ENCODE measurements at regions not wholly inside any gene's neighbourhood (a gene's known extent, or its start where the extent isn't known, plus 50 kb on each side); places are given as distances from the start of the nearest gene placed in this dataset.

DNA sequence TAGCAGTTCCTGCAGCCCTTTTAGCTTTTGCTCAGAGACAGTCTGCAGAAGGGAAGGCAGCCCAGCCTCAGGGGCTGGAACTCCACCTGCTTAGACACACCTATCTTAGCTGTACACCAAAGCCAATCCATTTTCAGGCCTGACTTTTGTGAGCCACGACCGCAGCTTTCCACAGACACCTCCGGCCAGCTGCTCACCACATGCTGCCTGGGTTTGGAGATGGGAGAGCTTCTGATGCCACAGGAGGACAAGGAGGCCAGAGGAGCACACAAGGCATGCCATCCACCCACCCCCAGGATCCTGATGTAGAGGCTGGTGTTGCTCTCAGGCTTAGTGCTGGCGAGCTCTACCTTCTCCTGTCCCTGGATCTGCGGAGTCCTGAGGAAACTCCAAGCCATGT lies 141.8 kb upstream of the NALF2 start:
- DNase-seq: no peak

GRCh38 chrX:69361311-69361845 lies 142.7 kb upstream of the NALF2 start:
- no peak for DNase-seq

DNA sequence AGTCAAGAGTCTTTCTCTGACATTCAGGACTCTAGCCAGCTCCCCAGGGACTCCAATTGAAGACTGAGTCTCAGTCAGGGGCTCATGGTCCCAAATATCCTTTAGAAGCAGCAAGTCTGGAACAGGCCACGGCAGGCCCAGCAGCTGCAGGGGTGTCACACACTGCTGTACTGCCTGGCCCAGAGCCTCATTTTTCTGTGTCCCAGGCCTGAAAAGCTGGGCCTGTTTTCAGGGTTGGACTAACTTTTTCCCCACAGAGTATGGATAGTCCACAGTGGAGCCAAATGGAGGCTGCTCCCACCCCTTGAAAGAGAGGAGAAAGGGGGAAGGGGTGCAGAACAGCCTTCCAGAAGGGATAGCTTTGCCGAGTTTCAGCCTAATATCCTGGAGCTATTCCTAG lies 146.8 kb upstream of the NALF2 start:
- DNase-seq: no peak

- DNase-seq: no peak
These were observed 159.6 kb upstream of the PJA1 start for GRCh38 chrX:69324851-69325250.

- no peak for DNase-seq
These were observed 158.8 kb upstream of the PJA1 start for GRCh38 chrX:69323786-69324720.

GRCh38 chrX:69321789-69322188 lies 156.5 kb upstream of the PJA1 start:
- DNase-seq: no peak

- DNase-seq: no peak
These were observed 155.9 kb upstream of the PJA1 start for GRCh38 chrX:69321006-69321655.

DNA sequence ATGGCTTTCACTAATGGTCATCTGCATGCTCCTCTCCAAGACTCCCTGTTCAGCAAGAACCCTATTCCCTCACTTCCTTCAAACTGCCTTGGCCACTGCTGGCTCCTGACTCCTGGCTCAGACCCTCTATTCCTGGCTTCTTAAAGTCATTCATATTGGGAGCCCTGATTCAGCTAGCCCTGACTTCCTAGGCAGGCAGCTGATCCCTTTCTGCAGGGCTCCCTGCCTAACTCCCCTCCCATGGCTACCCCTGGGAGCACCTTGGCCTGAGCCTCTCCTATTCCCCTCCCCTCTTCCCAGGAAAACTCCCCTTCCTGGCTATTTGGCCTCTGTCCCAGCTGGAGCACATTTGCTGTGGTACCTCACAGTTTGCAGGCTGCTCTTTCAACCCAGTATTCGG lies 154.9 kb upstream of the PJA1 start:
- DNase-seq: no peak

DNA sequence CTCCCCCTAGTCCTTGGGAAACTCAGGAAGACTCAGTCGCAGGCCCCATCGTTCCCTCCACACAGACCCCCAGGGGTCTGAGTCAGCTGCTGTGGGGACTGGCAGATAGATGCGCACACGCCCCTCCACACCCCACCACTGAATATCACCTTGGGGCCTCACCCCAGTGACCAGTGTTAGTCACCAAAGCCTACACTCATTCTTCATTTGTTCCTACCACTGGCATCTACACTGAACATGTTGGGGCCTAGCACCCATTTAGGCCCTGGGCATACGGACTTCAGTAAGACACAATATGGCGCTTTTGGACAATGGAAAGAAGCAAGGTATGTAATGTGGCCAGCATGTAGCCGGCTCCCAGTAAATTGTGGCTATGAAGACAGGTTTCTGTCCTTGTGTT lies 154.1 kb upstream of the PJA1 start:
- DNase-seq: no peak

DNA sequence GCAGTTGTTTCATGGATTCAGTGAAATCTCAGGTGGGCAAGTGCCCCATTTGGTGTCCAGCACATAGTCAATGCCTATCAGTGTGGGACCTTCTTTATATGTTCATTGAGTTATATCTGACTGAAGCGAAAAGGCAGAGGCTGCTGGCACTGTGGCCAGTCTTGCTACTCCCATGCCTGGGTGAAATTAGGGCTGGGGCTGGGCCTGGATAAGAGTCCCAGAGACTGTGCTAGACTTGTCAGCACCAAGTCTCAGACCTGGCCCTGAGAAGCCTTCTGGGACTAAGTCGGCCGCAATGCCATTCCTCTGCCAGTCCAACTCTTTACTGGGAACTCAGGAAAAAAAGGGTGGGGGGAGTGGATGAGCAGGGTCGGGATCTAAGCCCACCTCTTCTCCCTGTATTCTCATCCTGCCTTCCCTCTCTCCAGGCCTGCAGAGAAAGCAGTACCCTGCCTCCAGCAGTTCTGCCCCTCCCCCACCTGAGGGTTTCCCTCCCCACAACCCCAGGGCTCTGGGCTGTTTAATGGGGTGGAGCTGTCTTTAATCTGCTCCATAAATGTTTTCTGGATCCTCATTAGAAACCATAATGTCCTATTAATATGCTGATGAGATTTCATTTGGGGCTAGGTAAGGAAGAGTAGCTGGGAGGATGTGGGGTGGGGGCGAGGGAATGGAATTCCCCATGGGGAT lies 153.5 kb upstream of the PJA1 start:
- DNase-seq: no peak

GRCh38 chrX:69317721-69318120 lies 152.5 kb upstream of the PJA1 start:
- no peak for DNase-seq

GRCh38 chrX:69314436-69315348 lies 149.4 kb upstream of the PJA1 start:
- no peak for DNase-seq

GRCh38 chrX:69313617-69314290 lies 148.5 kb upstream of the PJA1 start:
- DNase-seq: no peak

- DNase-seq: no peak
These were observed 146.8 kb upstream of the PJA1 start for GRCh38 chrX:69311936-69312670.

DNA sequence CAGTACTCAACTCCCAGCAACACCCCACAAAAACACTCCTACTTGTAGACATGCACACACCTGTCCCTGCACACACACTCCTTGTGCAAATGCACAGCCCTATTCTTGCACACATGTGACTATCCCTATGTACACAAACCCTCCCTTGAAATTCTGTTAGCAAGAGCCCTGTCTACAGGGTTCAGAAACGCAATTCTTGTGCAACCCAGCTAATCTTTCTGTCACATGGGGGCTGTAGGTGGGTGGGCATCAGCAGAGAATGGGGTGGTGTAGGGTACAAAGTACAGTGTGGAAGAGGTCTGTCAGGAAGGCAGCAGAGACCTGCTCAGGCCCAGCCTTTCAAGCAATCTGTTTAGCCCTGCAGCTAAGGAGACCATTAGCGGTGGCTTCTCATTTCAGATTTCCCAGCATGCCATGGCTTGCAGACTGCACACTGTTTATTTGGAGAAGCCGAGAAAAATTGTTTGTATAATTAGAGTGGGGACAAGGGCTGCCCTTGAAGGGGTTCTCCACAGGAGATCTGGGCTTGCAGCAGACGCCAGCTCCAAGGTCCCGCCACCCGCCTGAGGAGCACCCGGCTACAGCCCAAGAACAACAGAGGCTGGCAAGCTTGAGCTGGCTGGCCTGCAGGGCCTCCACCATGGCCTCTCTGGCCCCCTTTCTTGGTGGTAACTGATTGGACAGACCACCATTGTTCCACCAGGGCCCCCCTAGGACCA lies 144.0 kb upstream of the PJA1 start:
- no peak for DNase-seq

- DNase-seq: no peak
These were observed 142.5 kb upstream of the PJA1 start for GRCh38 chrX:69307756-69308155.

GRCh38 chrX:69307029-69307428 lies 141.8 kb upstream of the PJA1 start:
- no peak for DNase-seq

DNA sequence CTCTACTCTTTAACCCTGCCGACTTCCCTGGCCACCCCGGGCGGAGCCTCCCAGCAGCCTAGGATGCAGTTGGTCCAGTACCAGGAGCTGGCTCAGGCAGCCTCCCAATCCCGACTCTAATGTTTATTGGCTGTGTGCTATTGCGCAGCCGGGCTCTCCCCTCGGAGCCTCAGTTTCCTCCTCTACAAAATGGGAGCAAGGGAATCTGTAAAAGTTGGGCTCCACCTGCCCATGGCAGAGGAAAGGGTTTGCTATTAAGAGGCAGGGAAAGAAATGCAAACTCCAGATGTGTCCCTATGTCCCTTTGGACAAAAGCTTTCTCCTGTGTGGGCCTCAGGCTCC lies 140.8 kb upstream of the PJA1 start:
- no peak for DNase-seq

DNA sequence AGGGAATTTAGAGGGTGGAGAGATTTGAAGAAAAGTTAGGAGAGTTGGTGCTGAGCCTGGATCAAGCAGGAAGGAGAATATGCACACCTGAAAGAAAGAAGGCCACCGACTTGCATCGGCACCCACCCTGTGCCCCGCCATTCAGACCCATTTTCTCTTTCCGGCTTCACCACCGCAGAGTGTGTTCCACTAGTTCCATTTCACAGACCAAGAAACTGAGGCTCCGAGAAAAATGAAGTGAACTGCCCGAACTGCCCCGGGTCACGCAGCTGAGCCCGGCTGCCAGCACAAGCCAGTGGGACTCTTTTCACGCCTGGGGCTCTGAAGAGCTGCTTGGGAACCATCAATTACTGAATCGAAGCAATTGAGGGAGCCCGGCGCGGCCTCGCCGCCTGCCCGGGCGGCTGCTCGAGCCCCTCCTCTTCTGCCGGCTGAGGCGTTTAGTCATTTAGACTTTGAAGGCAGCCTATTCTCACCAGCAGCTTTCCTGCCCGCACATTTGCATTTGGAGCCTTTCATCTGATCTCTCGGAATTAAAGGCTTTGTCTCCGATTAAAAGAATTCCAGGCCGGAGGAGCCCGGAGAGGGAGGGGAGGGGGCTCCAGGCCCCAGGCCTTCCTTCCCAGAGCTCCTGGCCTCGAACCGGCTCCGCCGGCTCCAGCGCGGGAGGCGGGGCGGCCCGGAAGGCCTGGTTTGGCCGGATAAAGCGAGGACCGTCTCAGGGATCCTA lies 140.2 kb upstream of the PJA1 start:
- no peak for DNase-seq

DNA sequence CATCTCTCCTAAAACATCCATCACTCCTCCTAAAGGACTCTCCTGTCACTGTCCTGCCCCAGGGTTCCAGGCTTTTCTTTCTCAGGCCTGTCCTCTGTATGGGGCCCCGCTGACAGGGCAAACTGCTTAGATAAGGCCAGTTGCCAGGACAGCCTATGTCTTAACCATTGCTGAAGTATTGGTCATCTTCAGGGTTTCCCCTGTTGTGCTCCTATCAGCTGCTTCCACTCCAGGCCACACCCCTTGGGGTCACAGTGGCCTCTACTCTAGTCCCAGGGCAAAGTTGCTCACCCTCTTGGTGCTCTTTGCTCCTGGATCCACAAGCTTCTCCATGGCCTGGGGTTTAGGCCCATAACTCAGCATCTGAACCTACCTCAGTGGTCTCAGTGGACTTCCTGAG lies 138.0 kb upstream of the PJA1 start:
- DNase-seq: no peak
